ENCODE measurements at regions not wholly inside any gene's neighbourhood (a gene's known extent, or its start where the extent isn't known, plus 50 kb on each side); places are given as distances from the start of the nearest gene placed in this dataset.
A peak's percentile ranks its signal among the peaks of the same experiment; 100 is the strongest.

DNA sequence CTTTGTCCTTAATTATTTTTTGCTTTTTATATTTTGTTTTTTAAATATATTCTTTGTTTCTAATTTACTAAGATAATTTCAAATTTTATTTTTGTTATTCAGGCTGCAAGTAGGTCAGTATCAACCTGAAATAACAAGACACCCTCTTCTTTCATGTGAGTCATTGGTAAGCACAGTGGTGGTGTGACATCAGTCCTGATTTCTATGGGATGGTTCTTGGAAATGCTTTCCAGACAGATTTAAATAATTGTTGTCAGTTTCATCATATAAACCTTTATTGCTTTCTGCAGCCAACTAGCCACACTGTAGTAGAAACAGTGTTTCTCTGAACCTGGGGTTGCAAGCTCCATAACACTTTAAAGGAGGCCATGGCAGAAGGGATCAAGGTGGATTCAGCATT lies 157.5 kb upstream of the C21orf91 start:
- DNase-seq: no peak

DNA sequence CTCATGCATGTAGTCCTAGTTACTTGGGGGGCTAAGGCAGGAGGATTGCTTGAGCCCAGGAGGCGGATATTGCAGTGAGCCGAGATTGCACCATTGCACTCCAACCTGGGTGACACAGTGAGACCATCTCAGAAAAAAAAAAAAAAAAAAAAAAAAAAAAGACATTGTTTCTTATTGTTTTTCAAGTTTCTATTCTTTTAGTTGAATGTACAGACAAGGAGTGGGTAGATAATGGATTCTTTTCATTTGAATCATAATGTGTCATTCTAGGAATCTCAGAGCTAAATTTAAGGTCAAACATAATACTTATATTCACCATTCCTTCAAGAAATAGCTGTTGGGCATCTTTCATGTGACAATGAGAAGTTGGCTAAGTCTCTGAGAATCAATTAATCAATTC lies 157.0 kb upstream of the C21orf91 start:
- no peak for DNase-seq

DNA sequence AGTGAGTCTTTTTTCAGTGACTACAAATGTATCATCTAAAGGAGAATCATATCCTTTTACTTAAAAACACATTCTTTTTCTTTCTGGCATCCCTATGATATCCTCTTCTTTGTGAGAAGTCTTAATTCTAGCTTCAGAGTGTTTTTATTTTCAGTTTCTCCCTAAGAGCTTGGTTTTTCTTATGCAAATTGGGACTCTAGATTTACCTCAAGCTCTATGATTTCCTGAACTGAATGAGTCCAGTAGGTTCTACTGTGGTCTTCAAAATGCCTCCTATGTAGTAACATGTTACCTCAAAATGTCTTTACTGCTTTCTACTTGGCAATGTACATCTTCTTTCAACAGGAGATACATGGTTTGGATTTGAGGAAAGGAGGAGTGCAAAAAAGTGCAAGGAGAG lies 148.2 kb upstream of the C21orf91 start:
- DNase-seq: no peak

DNA sequence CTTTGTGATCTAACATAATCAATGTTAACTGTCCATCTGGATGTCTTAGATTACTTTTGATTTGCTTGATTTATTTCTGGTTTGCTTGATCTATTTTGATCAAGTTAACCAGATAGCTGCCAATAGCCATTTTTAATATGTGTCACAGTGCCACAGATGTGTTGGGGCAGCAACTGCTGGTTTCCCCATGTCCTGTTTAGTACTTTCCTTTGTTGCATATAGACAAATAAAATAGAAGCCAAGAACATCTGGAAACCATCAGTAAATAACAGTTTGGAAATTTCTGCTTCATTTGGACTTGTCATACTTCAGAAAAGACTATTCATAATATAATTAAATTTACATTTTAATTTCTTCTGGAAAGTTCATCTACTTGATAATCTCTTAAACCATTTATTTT lies 145.6 kb upstream of the C21orf91 start:
- no peak for DNase-seq

DNA sequence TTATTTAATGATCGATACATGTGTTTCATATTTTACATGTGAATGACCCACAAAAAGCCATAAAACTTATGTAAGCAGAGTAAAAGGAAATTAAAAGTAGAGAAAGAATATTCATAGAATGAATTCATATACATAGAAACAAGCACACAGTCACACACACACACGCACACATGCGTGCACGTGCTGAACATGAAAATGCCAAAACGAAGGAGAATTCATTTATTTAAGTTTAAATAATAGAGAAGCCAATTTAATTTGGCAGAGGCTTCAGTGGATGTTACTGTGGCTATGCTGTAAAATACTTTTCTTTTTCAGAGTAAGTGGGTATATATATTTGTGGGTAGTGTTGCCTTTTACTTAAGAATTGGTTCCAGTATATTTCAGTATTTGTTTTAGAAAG lies 145.0 kb upstream of the C21orf91 start:
- no peak for DNase-seq

DNA sequence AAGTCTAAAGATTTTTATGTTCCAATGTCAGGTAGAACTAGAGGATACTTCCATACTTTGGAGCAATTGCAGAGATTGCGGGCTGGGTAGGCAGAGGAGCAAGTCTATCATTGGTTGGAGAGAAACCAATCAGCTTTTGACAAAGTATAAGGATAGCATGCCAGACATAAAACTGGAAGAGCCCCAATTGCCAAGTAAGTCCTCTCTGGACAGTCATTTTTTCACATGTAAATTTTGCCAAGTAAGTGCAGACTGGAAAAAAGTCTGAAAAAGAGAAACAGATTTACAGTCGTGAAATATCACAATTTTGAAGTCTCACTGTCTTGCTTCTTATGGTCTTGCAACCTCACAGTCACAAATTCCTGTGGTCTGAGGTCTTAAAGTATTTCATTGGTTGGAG lies 131.4 kb upstream of the C21orf91 start:
- DNase-seq: no peak

DNA sequence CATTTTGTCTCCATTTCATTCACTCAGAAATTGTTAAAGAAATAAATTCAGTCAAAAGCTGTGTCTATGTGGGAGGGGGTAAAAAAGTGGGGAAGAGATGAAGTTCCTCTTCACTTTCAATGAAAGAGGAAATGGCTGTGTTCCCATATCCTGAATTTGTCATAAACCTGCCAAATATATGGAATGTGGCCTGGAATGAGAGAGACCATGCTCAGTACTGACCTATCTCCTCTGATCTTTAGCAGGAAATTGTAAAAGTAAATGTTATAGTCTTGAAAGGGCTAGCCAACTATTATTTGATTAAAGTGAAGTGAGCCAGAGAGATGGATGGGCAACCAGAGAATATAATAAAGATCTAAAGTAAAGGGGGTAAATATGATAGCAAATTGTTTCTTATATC lies 130.3 kb upstream of the C21orf91 start:
- DNase-seq: no peak

DNA sequence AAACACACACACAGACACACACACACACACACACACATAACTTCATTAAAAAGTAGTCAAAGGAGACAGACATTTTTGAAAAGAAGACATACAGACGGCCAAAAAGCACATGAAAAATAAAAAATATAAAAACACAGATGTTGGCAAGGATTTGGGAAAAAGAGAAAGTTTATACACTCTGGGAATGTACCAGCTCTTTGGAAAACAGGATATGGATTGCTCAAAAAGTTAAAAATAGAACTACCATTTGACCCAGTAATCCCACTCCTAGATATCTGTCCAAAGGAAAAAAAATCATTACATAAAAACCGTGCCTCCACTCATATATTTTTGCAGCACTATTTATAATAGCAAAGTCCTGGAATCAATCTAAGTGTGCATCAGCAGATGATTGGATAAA lies 128.4 kb upstream of the C21orf91 start:
- DNase-seq: no peak

DNA sequence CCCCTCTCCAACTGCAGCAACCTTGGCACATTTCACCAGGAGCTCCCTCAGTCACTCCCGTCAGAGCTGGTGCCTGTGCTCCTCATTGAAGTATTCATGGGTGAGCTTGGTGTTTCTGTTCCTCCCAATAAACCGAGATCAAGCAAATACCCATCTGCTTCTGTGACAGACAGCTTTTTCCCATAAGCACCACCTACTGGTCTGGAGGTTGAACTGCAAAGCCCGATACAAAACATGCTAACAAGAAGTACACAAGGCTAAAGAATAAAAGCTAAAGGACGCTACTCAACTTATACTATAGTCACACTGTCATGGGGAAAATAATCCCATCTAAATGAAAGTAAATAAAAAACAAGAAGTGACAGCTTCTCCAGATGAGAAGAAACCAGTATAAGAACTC lies 111.9 kb upstream of the C21orf91 start:
- DNase-seq: peak; percentile 10

DNA sequence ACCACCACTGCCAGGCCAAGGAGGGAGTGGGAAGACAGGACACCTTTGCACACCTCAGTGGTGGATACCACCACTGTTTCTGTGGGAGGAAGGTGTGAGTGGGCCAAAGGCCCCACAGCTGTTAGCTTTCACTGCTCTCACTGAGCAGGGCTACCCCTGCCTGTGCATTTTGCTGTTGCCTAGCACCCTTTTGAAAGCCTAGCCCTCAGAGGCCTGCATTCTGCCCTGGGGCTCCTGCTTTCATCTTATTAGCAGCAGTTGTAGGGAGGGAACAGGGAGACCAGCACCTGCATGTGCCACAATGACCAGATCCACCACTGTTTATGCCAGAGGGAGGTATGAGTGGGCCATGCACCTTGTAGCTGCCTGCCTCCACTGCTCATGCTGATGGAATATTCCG lies 110.9 kb upstream of the C21orf91 start:
- DNase-seq: no peak

DNA sequence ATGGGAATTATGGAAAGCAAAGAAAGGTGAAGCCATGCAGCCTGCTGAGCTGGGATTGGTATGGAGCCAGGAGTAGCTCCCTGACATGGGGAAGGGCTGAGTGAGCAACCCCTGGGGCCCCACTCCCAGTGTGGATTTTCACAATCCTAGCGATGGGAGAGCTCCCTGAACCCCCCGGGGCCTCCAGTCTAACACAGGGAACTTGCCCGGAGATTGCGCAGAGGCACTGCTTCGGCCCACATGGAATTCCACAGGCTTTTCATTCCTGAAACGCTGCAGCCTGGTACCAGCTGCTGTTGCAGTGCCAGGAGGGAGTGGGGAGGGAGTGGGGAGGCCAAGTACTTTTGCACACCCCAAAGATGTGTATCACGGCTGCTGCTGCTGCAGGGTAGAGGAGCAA lies 110.4 kb upstream of the C21orf91 start:
- no peak for DNase-seq

DNA sequence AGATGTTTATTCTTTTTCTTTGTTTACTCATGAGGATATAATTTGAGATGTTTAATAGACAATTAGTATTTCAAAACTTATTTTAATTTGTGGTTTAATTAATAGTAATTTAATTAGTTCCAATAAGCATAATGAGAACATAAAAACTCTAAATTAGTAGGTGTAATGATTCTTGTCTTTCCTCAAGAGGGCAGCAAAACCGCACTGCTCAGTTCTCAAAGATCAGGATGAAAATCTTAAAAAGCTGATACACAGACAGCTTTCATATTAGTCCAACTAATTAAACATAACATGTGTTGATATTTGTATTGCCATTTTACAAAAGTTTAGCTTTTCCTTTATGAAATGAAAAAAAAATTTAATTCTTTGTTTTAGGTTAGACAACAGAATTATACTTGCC lies 106.7 kb upstream of the C21orf91 start:
- DNase-seq: no peak

DNA sequence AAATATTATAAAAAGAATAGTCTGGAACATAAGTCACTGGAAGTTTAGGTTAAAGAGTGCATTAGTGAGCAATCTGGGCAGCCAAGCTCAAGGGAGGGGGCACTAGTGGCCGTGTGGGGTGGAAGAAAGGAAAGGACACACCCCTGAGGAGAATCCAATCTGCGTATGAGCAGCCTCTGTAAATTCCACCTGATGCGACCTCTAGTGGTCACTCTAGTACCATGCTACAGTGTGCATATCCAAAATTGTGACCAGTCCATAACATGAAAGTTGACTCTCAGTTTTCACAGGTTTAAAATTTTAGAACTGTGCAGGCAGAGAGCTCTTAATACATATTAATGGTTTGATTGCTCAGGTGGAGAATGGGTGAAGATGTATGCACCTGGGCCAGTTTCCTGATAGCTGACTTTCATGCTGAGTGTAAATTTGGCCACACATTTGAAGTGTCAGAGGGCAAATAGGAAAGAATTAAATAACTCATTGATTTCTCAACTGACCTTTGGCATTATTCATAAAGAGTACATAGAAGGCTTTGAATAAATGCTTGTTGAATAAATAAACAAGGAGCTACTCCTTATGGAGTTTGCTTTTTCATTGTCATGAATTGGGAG lies 105.9 kb upstream of the C21orf91 start:
- DNase-seq: peak; percentile 63

DNA sequence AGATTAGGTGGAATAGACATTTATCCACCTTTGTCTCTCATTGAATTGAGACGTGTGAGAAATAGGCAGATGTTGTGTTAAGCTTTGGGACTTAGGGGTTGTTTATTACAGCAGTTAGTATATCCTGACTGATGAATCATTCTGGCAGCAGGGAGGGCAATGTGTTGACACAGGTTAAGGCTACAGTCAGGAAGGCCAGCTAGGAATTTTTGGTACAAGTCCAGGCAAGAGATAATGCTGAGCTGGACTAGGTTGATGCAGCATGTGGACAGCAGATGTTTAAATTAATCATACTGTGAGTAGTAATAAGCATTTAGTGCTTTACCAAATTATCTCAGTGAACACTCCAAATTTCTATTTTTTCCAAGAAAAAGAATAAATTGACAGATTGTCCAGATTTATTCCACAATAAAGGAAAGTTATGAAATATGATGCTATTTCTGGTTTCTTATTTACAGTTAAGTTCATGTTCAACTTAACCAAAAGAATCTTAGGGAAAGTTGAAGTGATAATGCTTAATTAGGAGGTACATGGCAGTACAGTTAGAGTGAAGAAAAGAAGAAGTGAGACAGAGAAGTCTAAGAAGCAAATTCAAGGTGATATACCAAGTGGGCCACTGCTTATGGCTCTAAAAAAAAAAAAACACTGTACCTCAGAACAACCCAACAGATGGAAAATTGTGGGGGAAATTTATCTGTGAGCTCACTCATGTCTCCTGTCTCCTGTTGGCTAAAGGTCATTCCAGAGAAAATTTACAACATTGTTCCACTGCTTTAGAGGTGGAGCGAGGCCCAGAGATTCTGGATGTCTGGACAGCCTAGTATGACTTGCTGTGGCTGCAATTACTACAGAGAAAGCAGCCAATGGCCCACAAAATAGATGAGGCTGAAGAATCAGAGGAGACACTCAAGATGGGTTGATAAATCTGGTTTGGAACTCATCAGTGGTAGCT lies 102.7 kb upstream of the C21orf91 start:
- DNase-seq: no peak

DNA sequence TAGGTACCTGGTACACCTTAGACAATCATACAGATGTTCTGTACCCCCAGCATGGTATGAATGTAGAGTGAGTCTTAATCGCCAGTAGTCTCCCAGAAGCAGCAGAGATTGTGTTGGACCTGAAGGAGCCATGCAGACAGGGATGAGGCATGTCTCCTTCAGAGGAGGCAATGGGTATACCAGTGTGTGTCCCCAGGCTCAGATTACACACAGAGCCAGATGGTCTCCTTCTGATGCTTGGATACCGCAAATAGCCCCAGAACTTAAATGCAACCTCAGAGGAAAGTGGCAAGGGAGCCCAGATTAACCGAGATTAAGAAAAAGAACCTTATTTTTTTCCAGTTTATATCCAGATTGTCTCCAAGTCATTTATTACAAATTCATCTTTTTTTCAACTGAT lies 96.8 kb upstream of the C21orf91 start:
- DNase-seq: no peak

DNA sequence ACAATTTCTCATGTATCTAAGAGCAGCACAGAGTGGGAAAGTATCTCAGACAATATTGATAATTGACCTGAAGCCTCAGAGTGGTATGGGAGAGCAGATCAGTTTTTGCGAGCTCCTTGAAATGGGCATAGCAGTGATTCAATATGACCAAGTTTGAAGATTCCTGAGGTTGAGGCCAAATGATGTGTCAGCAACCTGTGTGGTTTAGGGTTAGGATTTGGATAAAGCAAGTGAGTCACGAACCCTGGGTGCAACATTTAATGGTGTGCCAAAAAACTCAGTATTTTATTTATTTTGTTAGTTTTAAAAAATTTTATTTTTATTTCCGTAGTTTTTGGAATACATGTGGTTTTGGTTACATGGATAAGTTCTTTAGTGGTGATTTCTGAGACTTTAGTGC lies 92.5 kb upstream of the C21orf91 start:
- DNase-seq: no peak

DNA sequence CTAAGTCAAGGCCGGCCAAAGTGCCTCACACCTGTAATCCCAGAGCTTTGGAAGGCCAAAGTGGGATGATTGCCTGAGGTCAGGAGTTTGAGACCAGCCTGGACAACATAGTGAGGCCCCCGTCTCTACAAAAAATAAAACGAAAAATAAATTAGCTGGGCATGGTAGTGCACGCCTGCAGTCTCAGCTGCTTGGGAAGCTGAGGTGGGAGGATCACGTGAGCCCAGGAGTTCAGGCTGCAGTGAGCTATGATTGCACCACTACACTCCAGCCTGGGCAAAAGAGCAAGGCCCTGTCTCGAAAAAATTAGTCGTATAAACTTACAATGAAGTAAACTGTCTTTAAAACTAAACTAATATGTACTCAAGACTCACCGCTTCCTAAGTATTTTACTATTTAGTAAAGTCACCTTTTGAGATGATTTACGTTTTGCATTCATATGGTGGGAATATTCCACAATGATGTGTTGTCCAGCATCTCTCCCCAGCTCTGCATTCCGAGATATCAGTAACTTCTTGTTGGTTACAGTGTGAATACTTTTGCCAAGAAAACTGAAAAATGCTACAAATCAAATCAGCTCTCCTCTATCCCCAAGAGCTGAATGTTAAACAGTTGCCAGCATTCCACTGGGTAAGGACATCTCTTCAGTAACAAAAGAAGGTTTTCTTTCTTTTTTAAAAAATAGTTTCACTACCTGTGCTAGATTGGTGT lies 84.9 kb upstream of the C21orf91 start:
- no peak for DNase-seq

DNA sequence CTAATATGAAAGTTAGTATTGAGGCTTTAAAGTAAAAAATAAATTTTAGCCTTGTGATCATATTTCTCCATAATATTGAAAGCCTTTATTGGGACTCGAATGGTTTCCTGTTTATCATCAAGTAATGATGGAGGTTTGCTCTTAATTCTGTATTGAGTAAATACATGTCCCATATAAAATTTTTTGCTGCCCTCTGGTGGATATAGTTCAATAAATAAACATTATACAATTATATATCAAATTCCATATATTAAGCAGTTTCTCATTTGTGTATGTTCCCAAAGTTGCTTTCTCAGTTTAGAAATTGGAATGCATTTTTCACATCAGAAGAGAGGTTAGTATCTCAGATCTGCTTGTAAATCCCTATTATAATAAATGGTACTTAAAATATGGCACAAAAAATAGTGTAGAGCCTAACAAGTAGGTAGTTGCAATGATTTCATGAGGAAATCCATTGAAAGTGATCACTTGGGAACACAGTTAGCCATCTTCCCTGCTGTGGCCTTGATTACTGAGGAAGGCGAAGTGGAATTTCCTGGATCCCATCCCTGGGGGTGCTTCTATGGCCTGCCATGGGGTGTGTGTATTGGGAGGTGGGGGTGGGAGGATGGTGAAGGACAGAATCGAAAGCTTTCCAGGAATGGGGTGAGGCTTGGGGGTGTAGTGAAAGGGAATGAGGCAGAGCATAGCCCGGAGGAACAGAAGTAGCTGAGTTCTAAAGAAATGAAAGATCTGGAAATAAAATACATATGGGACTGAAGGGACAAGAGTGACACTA lies 84.1 kb upstream of the C21orf91 start:
- no peak for DNase-seq

DNA sequence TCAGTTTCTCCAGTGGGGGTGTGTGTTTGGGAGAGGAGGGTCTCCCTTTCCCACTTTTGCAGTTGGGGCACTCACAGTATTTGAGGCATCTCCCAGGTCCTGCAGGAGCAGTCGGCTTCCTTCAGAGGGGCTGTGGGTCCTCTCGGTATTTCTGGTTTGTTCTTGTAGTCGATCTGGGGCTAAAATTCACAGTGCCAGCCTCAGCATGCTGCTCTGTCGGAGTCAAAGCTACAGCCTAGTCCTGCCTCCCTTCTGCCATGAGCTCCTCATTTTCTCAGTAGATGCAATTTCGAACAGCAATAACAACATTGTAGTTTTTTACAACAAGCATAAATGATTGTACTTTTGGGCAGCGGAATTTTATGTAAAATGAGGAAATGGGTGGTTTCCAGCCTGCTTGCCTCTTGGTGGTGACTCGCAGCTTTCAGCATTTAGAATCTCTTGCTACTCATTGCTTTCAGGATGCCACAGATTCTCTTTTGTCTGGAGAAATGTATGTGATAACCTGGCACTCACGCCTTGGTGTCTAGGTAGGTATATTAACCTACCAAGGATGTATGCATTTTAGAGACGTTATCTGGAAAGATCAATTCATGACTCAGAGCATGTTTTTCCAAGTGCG lies 82.4 kb upstream of the C21orf91 start:
- no peak for DNase-seq

DNA sequence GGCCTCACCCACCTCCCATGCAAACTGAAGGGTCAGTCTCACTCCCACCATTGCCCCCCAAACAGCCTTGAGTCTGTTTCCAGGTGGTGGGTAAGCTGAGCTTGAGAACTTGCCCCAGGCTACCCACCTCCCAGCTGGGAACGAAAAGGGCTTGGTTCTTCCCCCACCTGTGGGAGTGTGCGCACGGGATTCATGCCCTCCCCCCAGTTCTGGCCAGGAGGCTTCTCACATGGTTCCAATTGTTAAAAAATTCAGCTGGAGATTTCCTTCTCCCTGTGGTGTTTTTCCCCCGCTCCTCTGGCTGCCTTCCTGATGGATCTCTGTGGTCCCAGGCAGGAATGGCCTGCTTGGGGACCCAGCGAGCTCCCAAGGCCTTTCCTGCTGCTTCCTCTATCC lies 81.8 kb upstream of the C21orf91 start:
- DNase-seq: no peak

DNA sequence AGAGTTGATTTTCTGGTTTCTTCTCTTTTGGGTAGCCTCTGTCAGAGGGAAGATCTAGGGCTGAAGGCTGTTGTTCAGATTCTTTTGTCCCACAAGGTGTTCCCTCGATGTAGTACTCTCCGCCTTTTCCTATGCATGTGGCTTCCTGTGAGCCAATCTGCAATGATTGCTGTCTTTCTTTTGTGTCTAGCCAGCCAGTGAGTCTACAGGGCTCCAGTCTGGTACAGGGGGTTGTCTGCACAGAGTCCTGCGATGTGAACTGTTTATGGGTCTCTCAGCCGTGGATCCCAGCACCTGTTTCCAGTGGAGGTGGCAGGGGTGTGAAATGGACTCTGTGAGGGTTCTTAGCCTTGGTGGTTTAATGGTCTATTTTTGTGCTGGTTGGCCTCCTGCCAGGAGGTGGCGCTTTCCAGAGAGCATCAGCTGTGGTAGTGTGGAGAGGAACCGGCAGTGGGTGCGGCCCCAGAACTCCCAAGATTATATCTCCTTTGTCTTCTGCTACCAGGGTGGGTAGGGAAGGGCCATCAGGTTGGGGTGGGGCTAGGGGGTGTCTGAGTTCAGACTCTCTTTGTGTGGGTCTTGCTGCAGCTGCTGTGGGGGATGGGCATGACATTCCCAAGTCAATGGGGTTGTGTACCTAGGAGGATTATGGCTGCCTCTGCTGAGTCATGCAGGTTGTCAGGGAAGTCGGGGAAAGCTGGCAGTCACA lies 81.3 kb upstream of the C21orf91 start:
- peak; percentile 14 for DNase-seq

DNA sequence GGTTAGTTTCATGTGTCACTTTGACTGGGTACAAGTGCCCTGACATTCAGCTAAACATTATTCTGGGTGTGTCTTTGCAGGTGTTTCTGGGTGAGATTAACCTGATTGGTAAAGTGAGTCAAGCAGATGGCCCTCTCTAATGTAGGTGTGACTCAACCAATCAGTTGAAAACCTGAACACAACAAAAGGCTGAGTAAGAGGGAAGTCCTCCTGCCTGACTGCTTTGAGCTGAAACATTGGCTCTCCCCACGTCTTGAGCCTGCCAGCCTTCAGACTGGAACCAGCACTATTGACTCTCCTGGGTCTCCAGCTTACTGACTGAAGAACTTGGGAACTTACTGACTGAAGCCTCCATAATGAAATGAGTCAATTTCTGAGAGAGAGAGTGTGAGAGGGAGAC lies 70.0 kb upstream of the C21orf91 start:
- no peak for DNase-seq
